CMK (cell line): ENCODE measurements at regions not wholly inside any gene's neighbourhood (a gene's known extent, or its start where the extent isn't known, plus 50 kb on each side); places are given as distances from the start of the nearest gene placed in this dataset.

ENCODE experiments used
- DNase-seq: peaks from one replicate; pipeline ENCODE4 v3.0.0-alpha.2; 2010; ENCODE audit warnings: low read depth

DNA sequence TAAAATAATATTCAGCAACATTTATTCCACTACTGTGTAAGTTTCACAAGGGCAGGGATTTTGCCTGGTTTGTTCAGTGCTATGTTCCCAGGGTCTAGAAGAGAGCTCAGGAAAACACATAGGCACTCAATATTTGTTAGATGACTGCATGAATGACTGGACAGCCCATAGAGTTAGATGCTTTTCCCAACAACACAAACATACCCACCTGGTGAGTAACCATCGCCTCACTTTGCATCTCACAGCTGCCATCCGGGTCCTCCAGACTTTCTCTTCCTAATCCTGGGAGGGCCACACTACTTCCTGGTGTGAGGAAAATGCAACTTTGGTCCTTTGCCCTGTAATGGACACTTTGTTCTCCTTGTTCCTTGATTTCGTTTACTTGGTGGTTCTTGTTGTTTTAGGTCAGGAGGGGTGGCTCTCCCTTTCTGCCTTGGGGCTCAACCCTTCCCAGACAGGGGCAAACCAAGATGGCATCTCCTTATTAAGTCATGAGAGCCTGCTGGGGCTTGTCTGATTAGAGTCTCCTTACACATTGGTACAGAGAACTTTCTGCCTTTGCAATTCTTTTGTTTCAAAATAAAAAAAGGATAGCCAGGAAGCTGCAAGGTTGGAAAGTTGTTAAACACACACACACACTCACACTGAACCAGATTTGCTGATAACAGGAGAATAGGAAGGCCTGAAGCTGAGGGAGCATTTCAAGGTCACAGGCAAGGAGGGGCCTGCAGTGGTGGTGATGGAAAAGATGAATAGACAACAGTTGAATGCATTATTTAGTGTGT lies 190.6 kb downstream of the MID1IP1 start:
- DNase-seq = no peak

DNA sequence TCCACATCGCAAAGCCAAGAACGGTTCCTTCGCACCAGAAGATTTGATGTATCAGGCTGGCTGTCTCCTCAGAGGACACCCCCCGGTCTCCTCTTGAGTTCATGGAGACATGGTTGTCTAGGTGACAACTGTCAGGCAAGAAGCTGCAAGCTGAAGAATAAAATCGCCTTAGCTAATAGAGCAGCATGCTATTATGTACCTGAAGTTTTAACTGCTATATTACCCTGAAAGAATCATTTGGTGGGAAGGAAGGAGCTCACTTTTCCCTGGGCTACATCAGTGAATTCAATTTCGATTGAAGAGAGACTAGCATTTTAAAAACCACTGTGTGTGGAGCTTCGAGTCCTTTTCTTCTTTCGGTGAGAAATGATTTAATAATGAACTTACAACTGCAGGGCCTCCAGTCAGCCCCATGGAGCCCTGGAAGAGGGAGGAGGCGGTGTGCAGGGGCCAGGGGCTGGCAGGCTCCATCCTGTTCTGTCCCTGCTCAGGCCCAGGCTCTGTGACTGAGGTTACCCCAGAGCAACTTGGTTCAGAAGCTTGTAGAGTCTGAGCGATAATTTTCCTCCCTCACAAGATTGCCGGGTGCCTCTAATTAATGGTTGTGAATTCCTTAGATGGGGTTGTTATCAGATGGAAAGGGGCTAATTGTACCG lies 191.3 kb downstream of the MID1IP1 start:
- DNase-seq = no peak

DNA sequence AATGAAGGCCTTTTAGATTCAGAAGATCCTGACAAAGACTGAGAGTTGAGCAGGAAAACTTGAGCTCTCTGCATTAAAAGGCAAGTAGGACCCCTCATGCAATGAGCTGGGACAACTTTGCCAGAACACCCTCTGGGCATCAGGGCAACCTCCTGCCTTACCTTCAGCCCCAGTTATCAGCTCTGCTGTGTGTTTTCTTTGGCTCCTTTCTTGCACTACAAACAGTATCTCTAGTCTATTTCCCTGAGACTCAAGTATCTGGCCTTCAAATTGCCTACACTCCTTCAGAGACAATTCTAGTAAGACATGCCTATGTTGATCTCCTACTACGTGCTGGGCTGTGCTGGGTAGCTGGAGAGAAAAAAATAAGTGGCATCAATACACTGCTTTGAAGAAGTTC lies 192.2 kb downstream of the MID1IP1 start:
- no peak for DNase-seq

- no peak for DNase-seq
These were observed 197.8 kb downstream of the MID1IP1 start for GRCh38 chrX:38999099-38999498.

DNA sequence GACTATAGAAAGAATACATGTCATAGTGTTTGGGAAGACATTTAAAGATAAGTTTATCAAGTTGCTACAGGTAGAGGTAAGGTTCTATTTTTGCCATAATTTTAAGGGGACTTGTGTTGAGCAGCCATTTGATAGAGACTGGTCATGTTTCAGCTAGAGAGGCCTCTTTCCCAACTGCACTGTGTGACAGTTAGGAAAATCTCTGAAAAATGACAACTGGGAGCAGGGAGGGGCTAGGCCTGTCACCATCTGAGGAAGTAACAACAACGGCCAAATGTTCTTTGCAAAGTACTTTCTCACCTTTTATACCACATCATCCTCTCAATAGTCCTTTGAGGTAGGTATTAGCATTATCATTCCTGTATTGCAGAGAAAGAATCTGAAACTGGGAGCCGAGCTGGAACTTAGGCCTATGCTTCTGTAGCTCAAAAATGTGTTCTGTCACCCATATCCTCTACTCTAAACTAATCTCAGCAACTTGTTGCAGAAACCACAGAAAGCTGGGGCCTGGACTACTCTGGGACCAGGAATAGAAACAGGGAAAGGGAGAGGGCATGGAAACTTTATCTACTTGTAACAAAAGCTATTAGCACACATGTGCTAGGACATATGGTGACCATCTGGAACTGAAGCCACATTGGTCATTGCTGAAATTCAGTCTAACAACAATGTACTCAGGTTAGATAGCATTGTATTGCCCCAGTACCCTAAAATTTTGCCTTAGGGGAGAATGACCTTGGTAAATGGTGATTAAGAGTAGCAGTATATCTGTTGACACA lies 198.9 kb downstream of the MID1IP1 start:
- no peak for DNase-seq

- DNase-seq = no peak
These were observed 199.5 kb downstream of the MID1IP1 start for GRCh38 chrX:39000802-39001201.

- DNase-seq = no peak
These were observed 201.2 kb downstream of the MID1IP1 start for GRCh38 chrX:39002466-39002865.

- DNase-seq = no peak
These were observed 207.3 kb downstream of the MID1IP1 start for GRCh38 chrX:39008549-39008948.

DNA sequence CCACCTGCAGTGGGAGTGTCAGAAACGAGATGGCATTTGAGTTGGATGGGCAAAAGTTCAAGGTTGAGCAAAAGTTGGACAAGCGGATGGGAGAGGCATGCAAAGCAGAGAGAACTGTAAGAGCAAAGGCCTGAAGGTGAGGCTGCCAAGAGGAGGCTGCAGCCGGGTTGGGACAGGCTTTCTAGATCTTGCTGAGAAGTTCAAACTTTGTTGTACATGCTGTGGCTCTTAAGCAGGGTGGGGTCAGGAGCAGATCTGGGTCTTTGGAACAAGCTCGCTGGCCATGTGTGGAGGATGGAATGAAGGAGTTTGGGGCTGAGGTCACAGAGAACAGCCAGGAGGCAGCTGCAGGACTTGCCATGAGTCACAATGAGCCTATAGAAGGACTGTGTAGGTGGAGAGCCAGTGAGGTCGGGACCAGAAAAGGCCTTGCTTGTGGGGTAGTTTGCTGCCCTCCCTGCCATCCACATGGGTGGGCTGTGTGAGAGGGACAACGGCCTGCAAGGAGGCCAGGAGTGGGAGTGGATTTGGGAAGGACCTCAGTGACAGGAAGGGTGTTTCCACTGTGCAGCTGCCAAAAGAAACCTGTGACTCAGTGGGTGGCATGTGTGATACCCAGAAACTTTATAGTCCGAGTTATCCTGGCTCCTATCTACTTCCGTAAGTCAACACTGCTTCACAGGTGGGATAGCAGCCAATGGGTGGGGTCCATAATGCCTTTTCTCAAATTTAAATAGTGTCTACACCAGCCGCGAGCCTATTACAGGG lies 210.4 kb downstream of the MID1IP1 start:
- no peak for DNase-seq

- no peak for DNase-seq
These were observed 211.4 kb downstream of the MID1IP1 start for GRCh38 chrX:39012621-39013111.

DNA sequence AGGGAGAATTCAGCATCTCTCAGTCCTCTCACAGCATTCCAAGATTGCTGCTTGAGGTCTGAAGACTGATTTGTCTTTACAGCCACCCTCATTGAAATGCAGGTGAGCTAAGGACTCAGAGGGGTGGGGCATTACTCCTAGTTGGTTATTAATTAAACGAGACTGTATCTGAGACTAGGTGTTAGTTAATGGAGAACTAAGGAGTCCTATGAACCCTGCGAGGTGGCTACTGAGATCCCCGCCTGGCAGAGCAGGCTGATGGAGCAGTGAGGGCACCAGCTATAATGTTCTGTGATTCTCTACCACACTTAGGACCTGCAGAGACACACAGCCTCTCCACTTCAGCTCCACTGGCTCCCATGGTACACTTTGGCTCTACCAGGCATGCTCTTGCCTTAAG lies 215.3 kb downstream of the MID1IP1 start:
- no peak for DNase-seq

GRCh38 chrX:39017077-39017476 lies 215.8 kb downstream of the MID1IP1 start:
- DNase-seq = no peak

GRCh38 chrX:39017716-39018115 lies 216.5 kb downstream of the MID1IP1 start:
- DNase-seq = no peak

DNA sequence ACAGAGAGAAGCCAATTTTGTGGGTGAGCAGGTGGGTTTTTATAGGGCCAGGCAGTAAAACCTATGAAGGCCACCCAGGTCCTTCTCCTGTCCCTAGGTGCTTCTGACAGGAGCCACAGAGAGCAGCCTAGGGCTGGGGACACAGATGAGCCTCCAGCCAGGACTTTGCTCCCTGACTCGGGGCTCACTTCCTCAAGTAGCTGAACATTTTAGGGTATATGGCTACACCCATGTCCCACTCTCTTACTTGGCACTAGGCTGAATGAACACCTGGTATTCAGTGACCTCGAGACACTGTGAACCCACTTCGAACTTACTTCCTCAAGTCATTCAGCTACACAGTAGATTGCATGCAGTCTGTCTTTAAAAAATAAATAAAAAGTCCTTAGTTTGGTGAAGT lies 217.3 kb downstream of the MID1IP1 start:
- DNase-seq = no peak

- DNase-seq = no peak
These were observed 217.8 kb downstream of the MID1IP1 start for GRCh38 chrX:39019056-39019455.

- DNase-seq = no peak
These were observed 218.9 kb downstream of the MID1IP1 start for GRCh38 chrX:39020051-39020669.

DNA sequence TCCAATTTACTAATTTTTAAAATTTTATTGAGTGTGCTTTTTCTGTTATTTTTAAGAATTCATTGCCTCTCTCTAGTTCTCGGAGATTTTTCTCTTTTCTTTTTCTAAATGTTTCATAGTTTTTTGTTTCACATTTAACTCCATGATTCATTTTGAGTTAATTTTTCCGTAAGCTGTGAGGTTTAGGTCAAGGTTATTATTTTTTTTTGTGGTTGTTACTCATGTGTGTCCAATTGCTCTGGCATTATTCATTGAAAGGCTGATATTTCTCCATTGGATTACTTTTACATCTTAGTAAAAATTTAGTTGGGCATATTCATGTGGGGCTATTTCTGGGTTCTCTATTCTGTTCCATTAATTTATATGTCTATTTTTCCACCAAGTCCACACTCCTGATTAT lies 220.8 kb downstream of the MID1IP1 start:
- no peak for DNase-seq

DNA sequence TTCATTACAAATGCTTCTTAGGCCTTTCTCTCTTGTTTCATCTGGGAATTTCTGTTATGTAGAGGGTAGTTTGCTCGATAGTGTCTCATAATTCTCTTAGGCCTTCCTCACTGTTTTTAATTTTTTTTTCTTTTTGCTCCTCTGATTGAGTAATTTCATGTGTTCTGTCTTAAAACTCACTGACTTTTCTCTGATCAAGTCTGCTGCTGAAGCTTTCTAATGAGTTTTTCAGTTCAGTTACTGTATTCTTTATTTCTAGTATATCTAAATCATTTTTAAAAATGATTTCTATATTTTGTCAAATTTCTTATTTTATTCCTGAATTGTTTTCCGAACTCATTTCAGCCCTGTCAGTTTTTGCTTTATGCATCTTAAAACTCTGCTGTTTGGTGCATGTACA lies 228.0 kb downstream of the MID1IP1 start:
- DNase-seq = no peak

GRCh38 chrX:39030636-39031035 lies 229.4 kb downstream of the MID1IP1 start:
- no peak for DNase-seq

DNA sequence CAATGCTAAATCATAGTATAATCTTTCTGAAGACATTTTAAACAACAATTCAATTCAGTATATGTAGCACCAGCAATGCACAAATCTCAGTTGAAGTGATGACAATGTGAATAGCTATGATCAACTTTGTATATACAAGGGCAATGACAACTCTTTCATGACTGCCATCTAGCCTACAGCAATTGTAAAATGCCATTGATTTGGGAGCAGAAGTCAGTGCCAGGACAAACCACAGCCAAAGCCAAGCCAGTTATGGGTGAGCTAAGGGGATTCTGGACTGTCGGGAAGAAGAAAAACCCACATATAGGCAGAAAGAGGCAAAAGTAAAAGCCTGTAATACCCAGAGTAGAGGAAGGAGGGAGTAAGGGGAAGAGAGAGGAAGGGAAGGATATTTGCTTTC lies 238.6 kb downstream of the MID1IP1 start:
- no peak for DNase-seq

DNA sequence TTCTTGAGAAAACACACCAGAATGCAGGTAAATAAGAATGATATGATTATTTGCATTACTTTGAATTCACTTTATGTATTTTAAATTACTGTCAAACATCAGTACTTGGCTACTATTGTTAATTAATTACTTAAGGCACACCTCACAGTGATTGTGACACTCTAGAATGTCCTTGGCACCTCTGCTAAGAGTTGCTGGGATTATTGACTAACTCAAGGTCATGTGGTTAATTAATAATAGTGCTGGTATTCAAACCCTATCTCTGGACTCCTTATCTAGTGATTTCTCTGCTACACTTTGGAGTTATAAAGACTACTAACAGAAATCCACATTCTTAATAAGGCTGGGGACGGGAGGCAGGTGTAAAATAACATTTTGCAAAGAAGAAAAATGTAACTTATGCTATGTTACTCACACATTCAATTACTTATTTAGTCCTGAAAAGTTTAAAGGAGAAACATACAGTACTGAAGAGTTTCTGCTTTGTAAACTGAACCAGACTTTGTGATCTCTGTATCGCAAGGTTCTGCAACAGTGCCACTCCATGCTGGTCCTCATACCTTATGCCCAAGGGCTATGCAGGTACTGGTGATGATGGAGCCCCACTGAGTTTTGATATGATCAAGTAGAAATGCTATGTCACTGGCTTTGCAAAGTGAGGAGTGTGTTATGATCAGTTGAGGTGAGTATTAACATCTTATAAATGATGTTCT lies 242.7 kb downstream of the MID1IP1 start:
- DNase-seq = no peak
